ENCODE measurements at regions not wholly inside any gene's neighbourhood (a gene's known extent, or its start where the extent isn't known, plus 50 kb on each side); places are given as distances from the start of the nearest gene placed in this dataset.

- Histone ChIP-seq H3K36me3 (no peaks in the 10 kb centered on the region), H3K27me3 (no peaks in the 10 kb centered on the region), H3K27ac (no peak overlapping the region), H3K9me3 (no peaks in the 10 kb centered on the region), H3K4me3 (no peak overlapping the region), H3K4me1 (no peaks in the 10 kb centered on the region)
- DNase-seq: no peak
- intact Hi-C loops (cut with DNase I; ENCODE audit: low total_unique reads) (no loop called here), in situ Hi-C loops (cut with MboI; ENCODE audit: low pct_ligation_motif_present in 1 of 4, low pct_unique_long_range_greater_than_20kb in 1 of 4, low sequenced_read_pairs in 3 of 4) (no loop called here)
- WGBS, 2 donors (ENCODE audit: low coverage in 1 of 2): 67 to 82% methylated on average over 2 to 3 of the region's 3 CpGs
- TF ChIP-seq POLR2AphosphoS5 (IDR thresholded peaks at IDR 0.05) (no peak), POLR2A (IDR thresholded peaks at IDR 0.05) (no peak), EP300 (IDR thresholded peaks at IDR 0.05; ENCODE audit: low read depth) (no peak)
- TF ChIP-seq, protein P1, sequence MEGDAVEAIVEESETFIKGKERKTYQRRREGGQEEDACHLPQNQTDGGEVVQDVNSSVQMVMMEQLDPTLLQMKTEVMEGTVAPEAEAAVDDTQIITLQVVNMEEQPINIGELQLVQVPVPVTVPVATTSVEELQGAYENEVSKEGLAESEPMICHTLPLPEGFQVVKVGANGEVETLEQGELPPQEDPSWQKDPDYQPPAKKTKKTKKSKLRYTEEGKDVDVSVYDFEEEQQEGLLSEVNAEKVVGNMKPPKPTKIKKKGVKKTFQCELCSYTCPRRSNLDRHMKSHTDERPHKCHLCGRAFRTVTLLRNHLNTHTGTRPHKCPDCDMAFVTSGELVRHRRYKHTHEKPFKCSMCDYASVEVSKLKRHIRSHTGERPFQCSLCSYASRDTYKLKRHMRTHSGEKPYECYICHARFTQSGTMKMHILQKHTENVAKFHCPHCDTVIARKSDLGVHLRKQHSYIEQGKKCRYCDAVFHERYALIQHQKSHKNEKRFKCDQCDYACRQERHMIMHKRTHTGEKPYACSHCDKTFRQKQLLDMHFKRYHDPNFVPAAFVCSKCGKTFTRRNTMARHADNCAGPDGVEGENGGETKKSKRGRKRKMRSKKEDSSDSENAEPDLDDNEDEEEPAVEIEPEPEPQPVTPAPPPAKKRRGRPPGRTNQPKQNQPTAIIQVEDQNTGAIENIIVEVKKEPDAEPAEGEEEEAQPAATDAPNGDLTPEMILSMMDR (IDR thresholded peaks at IDR 0.05): no peak
Measured at GRCh38 chr3:87478716-87479115, 202.3 kb upstream of the POU1F1 start.

- Histone ChIP-seq H3K36me3 (no peaks in the 10 kb centered on the region), H3K27ac (no peak overlapping the region), H3K9me3 (no peaks in the 10 kb centered on the region), H3K27me3 (no peaks in the 10 kb centered on the region), H3K4me1 (no peaks in the 10 kb centered on the region), H3K4me3 (no peak overlapping the region)
- TF ChIP-seq, protein P1 (IDR thresholded peaks at IDR 0.05): no peak
- no peak for TF ChIP-seq POLR2AphosphoS5 (IDR thresholded peaks at IDR 0.05)
- no peak for TF ChIP-seq POLR2A (IDR thresholded peaks at IDR 0.05)
- DNase-seq: no peak
- intact Hi-C loops (cut with DNase I; ENCODE audit: low total_unique reads): no loop called here
- in situ Hi-C loops (cut with MboI; ENCODE audit: low pct_ligation_motif_present in 1 of 4, low pct_unique_long_range_greater_than_20kb in 1 of 4, low sequenced_read_pairs in 3 of 4): no loop called here
Measured at GRCh38 chr3:87473944-87474343, 197.6 kb upstream of the POU1F1 start.

- Histone ChIP-seq H3K4me1 (no peaks in the 10 kb centered on the region), H3K36me3 (no peaks in the 10 kb centered on the region), H3K27ac (no peak overlapping the region), H3K9me3 (peaks cover 0 to 5% of the 10 kb centered on the region in 2 donors), H3K4me3 (no peak overlapping the region), H3K27me3 (no peaks in the 10 kb centered on the region)
- DNase-seq: no peak
- intact Hi-C loops (cut with DNase I; ENCODE audit: low total_unique reads): no loop called here
- TF ChIP-seq POLR2A (IDR thresholded peaks at IDR 0.05): no peak
- TF ChIP-seq POLR2AphosphoS5 (IDR thresholded peaks at IDR 0.05): no peak
- TF ChIP-seq, protein P1 (IDR thresholded peaks at IDR 0.05): no peak
- no peak for TF ChIP-seq EP300 (IDR thresholded peaks at IDR 0.05; ENCODE audit: low read depth)
- in situ Hi-C loops (cut with MboI; ENCODE audit: low pct_ligation_motif_present in 1 of 4, low pct_unique_long_range_greater_than_20kb in 1 of 4, low sequenced_read_pairs in 3 of 4): no loop called here
Measured at GRCh38 chr3:87468938-87469337, 192.6 kb upstream of the POU1F1 start.

GRCh38 chr3:87468235-87468634 lies 191.9 kb upstream of the POU1F1 start:
- Histone ChIP-seq H3K4me3 (no peak overlapping the region), H3K9me3 (peaks cover 0 to 5% of the 10 kb centered on the region in 2 donors), H3K27me3 (no peaks in the 10 kb centered on the region), H3K36me3 (no peaks in the 10 kb centered on the region), H3K4me1 (no peaks in the 10 kb centered on the region), H3K27ac (no peak overlapping the region)
- 21 to 40% methylated on average over 2 of the region's 2 CpGs for WGBS, 2 donors (ENCODE audit: low coverage in 1 of 2)
- no peak for DNase-seq
- in situ Hi-C loops (cut with MboI; ENCODE audit: low pct_ligation_motif_present in 1 of 4, low pct_unique_long_range_greater_than_20kb in 1 of 4, low sequenced_read_pairs in 3 of 4): no loop called here
- intact Hi-C loops (cut with DNase I; ENCODE audit: low total_unique reads): no loop called here
- TF ChIP-seq, protein P1 (IDR thresholded peaks at IDR 0.05): no peak
- TF ChIP-seq POLR2A (IDR thresholded peaks at IDR 0.05): no peak
- TF ChIP-seq EP300 (IDR thresholded peaks at IDR 0.05; ENCODE audit: low read depth): no peak
- TF ChIP-seq POLR2AphosphoS5 (IDR thresholded peaks at IDR 0.05): no peak
